H1 (cell line): ENCODE measurements at regions not wholly inside any gene's neighbourhood (a gene's known extent, or its start where the extent isn't known, plus 50 kb on each side); places are given as distances from the start of the nearest gene placed in this dataset.

Experiments used
- CTCF ChIA-PET: fragments of 300-600 bp; sonication (Branson Sonifier 250); formaldehyde crosslinking; loops from one replicate; lab custom pipeline; 2021; ENCODE audit not compliant: partially characterized antibody; lab: Charles Lee
- POLR2A ChIA-PET: fragments of 300-600 bp; sonication (Branson Sonifier 250); formaldehyde crosslinking; loops from one replicate; lab custom pipeline; 2021; ENCODE audit warnings: inconsistent platforms; ENCODE audit not compliant: partially characterized antibody; lab: Charles Lee
- DNase-seq, 2 experiments: peaks; one replicate each; pipeline versions ENCODE4 v3.0.0 to v3.0.0-alpha.2; 2010 to 2022; ENCODE audit warnings: low spot score in 2 of 2, low read depth in 1 of 2, mixed read lengths in 1 of 2
- FAIRE-seq: peaks from 2 replicates; lab custom pipeline; 2011; peaks lifted over from hg19 to GRCh38; lab: Jason Lieb, UNC
- H2AFZ ChIP-seq: 2 replicates; pipeline ENCODE4 v1.8.1; 2012; ENCODE audit warnings: low read length, inconsistent platforms
- H2AK5ac ChIP-seq: 2 replicates; pipeline ENCODE4 v1.6.1; 2013; ENCODE audit warnings: low read depth, low read length
- H2BK120ac ChIP-seq: replicated peaks from 2 replicates; pipeline ENCODE3; 2013; ENCODE audit warnings: low read depth, low read length, inconsistent platforms
- H2BK12ac ChIP-seq: 2 replicates; pipeline ENCODE4 v1.6.1; 2013; ENCODE audit warnings: low read depth, low read length
- H2BK15ac ChIP-seq: 2 replicates; pipeline ENCODE4 v1.6.1; 2013; ENCODE audit warnings: low read length
- H2BK20ac ChIP-seq: 2 replicates; pipeline ENCODE4 v1.6.1; 2013; ENCODE audit warnings: low read length
- H2BK5ac ChIP-seq: 2 replicates; pipeline ENCODE4 v1.6.1; 2013; ENCODE audit warnings: low read depth, low read length
- H3K14ac ChIP-seq: 2 replicates; pipeline ENCODE4 v1.6.1; 2013; ENCODE audit warnings: inconsistent platforms; ENCODE audit not compliant: insufficient read length
- H3K18ac ChIP-seq: 2 replicates; pipeline ENCODE4 v1.6.1; 2013; ENCODE audit warnings: low read length; ENCODE audit errors: extremely low read depth
- H3K23ac ChIP-seq: 2 replicates; pipeline ENCODE4 v1.6.1; 2013; ENCODE audit warnings: inconsistent platforms; ENCODE audit not compliant: insufficient read length
- H3K23me2 ChIP-seq: 2 replicates; pipeline ENCODE4 v1.6.1; 2013; ENCODE audit warnings: low read depth, low read length
- H3K27ac ChIP-seq: 2 replicates; pipeline ENCODE4 v1.6.1; 2011; ENCODE audit warnings: low read depth, low read length, inconsistent platforms
- H3K27me3 ChIP-seq, 4 experiments: replicated peaks in 1 of 4; 1 replicate in 1 of 4; 2 replicates in 3 of 4; pipeline versions ENCODE4 v1.6.1 to v1.8.1; 2011 to 2013; ENCODE audit warnings: low read length in 3 of 4, mild to moderate bottlenecking in 3 of 4, inconsistent platforms in 2 of 4, mixed read lengths in 2 of 4, moderate library complexity in 1 of 4; ENCODE audit not compliant: control insufficient read depth in 3 of 4, insufficient read depth in 3 of 4; ENCODE audit errors: extremely low read depth in 1 of 4
- H3K36me3 ChIP-seq, 4 experiments: 2 replicates each; pipeline versions ENCODE4 v1.6.1 to v1.8.1; 2011 to 2013; ENCODE audit warnings: mild to moderate bottlenecking in 4 of 4, low read length in 3 of 4, moderate library complexity in 2 of 4, control low read depth in 1 of 4, inconsistent platforms in 1 of 4; ENCODE audit not compliant: insufficient read depth in 4 of 4, control insufficient read depth in 2 of 4
- H3K4ac ChIP-seq: replicated peaks from 2 replicates; pipeline ENCODE3; 2013; ENCODE audit warnings: low read length, low read depth, mixed read lengths, inconsistent platforms; ENCODE audit not compliant: insufficient read length
- H3K4me1 ChIP-seq, 4 experiments: replicated peaks in 1 of 4; 1 replicate in 1 of 4; 2 replicates in 3 of 4; pipeline versions ENCODE4 v1.6.1 to v1.8.1; 2011 to 2013; ENCODE audit warnings: low read length in 3 of 4, inconsistent platforms in 2 of 4, mixed read lengths in 1 of 4; ENCODE audit not compliant: insufficient read depth in 4 of 4, control insufficient read depth in 3 of 4
- H3K4me2 ChIP-seq, 2 experiments: 2 replicates each; pipeline versions ENCODE4 v1.6.1 to v1.8.1; 2011 to 2013; ENCODE audit warnings: low read depth in 2 of 2, low read length in 2 of 2, control low read depth in 1 of 2, inconsistent platforms in 1 of 2, mild to moderate bottlenecking in 1 of 2; ENCODE audit not compliant: insufficient read depth in 1 of 2
- H3K4me3 ChIP-seq, 4 experiments: fragments of 200-600, 300-600 bp in 1 of 4; sonication (generic), shearing (Covaris generic), sonication (Bioruptor Twin) in 1 of 4; 2 replicates each; pipeline versions ENCODE4 v1.5.1 to v1.8.1; 2011 to 2016; ENCODE audit warnings: low read length in 4 of 4, low read depth in 3 of 4, control low read depth in 2 of 4, inconsistent platforms in 2 of 4, mild to moderate bottlenecking in 2 of 4, mixed read lengths in 1 of 4, moderate library complexity in 1 of 4; ENCODE audit not compliant: insufficient read depth in 2 of 4; ENCODE audit errors: extremely low read depth in 1 of 4
- H3K56ac ChIP-seq: replicated peaks from 2 replicates; pipeline ENCODE3; 2013; ENCODE audit warnings: low read depth, mild to moderate bottlenecking, mixed read lengths, low read length, inconsistent platforms; ENCODE audit not compliant: insufficient read length
- H3K79me1 ChIP-seq: 2 replicates; pipeline ENCODE4 v1.6.1; 2013; ENCODE audit warnings: low read depth, low read length, control low read depth
- H3K79me2 ChIP-seq, 2 experiments: 2 replicates each; pipeline versions ENCODE4 v1.6.1 to v1.8.1; 2012 to 2013; ENCODE audit warnings: low read length in 2 of 2, mild to moderate bottlenecking in 2 of 2, inconsistent platforms in 1 of 2; ENCODE audit not compliant: insufficient read depth in 2 of 2, control insufficient read depth in 1 of 2
- H3K9ac ChIP-seq, 4 experiments: replicated peaks in 1 of 4; 1 replicate in 1 of 4; 2 replicates in 3 of 4; pipeline versions ENCODE4 v1.6.1 to v1.8.1; 2011 to 2013; ENCODE audit warnings: low read depth in 3 of 4, low read length in 3 of 4, control low read depth in 2 of 4, mild to moderate bottlenecking in 2 of 4, moderate library complexity in 2 of 4, inconsistent platforms in 1 of 4; ENCODE audit errors: extremely low read depth in 1 of 4
- H3K9me3 ChIP-seq, 2 experiments: 2 replicates each; pipeline versions ENCODE4 v1.6.1 to v1.8.1; 2012 to 2013; ENCODE audit warnings: mild to moderate bottlenecking in 2 of 2, moderate library complexity in 2 of 2, control low read depth in 1 of 2, inconsistent platforms in 1 of 2, low read depth in 1 of 2, low read length in 1 of 2, mixed read lengths in 1 of 2; ENCODE audit not compliant: insufficient read depth in 2 of 2
- H4K20me1 ChIP-seq, 2 experiments: replicated peaks in 1 of 2; 2 replicates each; pipeline versions ENCODE3 to v1.8.1; 2011 to 2013; ENCODE audit warnings: inconsistent platforms in 2 of 2, low read length in 2 of 2, mild to moderate bottlenecking in 1 of 2; ENCODE audit not compliant: insufficient read depth in 2 of 2, control insufficient read depth in 1 of 2
- H4K5ac ChIP-seq: 2 replicates; pipeline ENCODE4 v1.6.1; 2013; ENCODE audit warnings: low read length, low read depth, mixed read lengths, inconsistent platforms; ENCODE audit not compliant: insufficient read length
- H4K8ac ChIP-seq: 2 replicates; pipeline ENCODE4 v1.8.0; 2013; ENCODE audit warnings: mild to moderate bottlenecking, moderate library complexity, low read length, inconsistent platforms; ENCODE audit not compliant: insufficient read depth; ENCODE audit errors: extremely low read depth
- H4K91ac ChIP-seq: replicated peaks from 2 replicates; pipeline ENCODE3; 2013; ENCODE audit warnings: low read length, mixed read lengths, inconsistent platforms; ENCODE audit not compliant: insufficient read length
- KDM1A ChIP-seq: fragments of 200-600, 300-600 bp; sonication (generic); IDR thresholded peaks from 2 replicates; pipeline ENCODE4 v1.7.1; 2016; ENCODE audit warnings: mild to moderate bottlenecking, low read length, borderline replicate concordance
- POLR2A ChIP-seq, 2 experiments: IDR thresholded peaks; 1 replicate in 1 of 2; 2 replicates in 1 of 2; pipeline ENCODE4 v1.6.1; 2011; ENCODE audit warnings: low read depth in 2 of 2, low read length in 2 of 2, mild to moderate bottlenecking in 2 of 2; ENCODE audit errors: control extremely low read depth in 1 of 2
- RXRA ChIP-seq: IDR thresholded peaks from 2 replicates; pipeline ENCODE4 v1.6.1; 2011; ENCODE audit warnings: low read depth, mild to moderate bottlenecking, low read length, moderate library complexity; ENCODE audit not compliant: insufficient read depth
- TAF7 ChIP-seq: optimal IDR thresholded peaks from 2 replicates; pipeline ENCODE3; 2011; ENCODE audit warnings: low read depth, mild to moderate bottlenecking, inconsistent platforms, low read length, moderate library complexity, borderline replicate concordance
- WGBS, 2 experiments: shearing (Covaris generic) in 1 of 2; methylation state at CpG; one replicate each; pipeline versions ENCODE4 v1.1.6 to v1.1.7; 2013 to 2015; ENCODE audit warnings: low lambda C conversion rate in 2 of 2, mixed read lengths in 2 of 2, inconsistent platforms in 1 of 2, low coverage in 1 of 2, missing lambda C conversion rate in 1 of 2; ENCODE audit not compliant: insufficient replicate concordance in 2 of 2, insufficient coverage in 1 of 2, insufficient read length in 1 of 2; ENCODE audit errors: extremely low coverage in 1 of 2, missing lambda C conversion rate in 1 of 2; 5-methylcytosine and 5-hydroxymethylcytosine counted together

- Histone ChIP-seq H3K4me2 (peak overlapping the region; percentile 20 to 31; a peak in 1 of 4 replicates), H2BK20ac (no peak overlapping the region), H4K5ac (no peak overlapping the region), H2BK5ac (no peak overlapping the region), H2BK120ac (no peak overlapping the region), H3K9ac (no peak overlapping the region), H3K23me2 (no peaks in the 10 kb centered on the region), H3K56ac (no peak overlapping the region), H3K4me3 (no peak overlapping the region), H4K8ac (no peak overlapping the region; the same call in 1 of the 2 replicates), H3K79me2 (no peaks in the 10 kb centered on the region), H4K20me1 (no peaks in the 10 kb centered on the region), H3K79me1 (no peaks in the 10 kb centered on the region), H2BK15ac (no peak overlapping the region), H2BK12ac (no peak overlapping the region), H2AK5ac (no peak overlapping the region), H3K4me1 (peaks cover 0 to 6% (median 5%) of the 10 kb centered on the region in 4 experiments; a peak in 4 of 7 replicates), H4K91ac (no peak overlapping the region), H3K23ac (no peak overlapping the region), H2AFZ (peak overlapping the region; percentile 86; the same call in 1 of the 2 replicates), H3K14ac (no peak overlapping the region), H3K27me3 (no peaks in the 10 kb centered on the region), H3K9me3 (no peaks in the 10 kb centered on the region), H3K27ac (no peak overlapping the region), H3K18ac (no peak overlapping the region; the same call in 1 of the 2 replicates), H3K36me3 (no peaks in the 10 kb centered on the region), H3K4ac (no peak overlapping the region)
- FAIRE-seq = no peak
- TF ChIP-seq TAF7 (peak; percentile 16), RXRA (no peak), KDM1A (no peak), POLR2A (IDR thresholded peaks at IDR 0.05; ENCODE audit: control extremely low read depth in 1 of 2, low read depth in 2 of 2, low read length in 2 of 2) (0 out of 3 replicates have a peak, but pooled peaks of 1 of the 2 experiments have one; percentile 22)
- DNase-seq = no peak
- WGBS, 2 experiments = 79% methylated on average over 12 of the region's 12 CpGs; no CpG with 5 or more reads in 1 of the 2 experiments
- POLR2A ChIA-PET = no interaction called here
- CTCF ChIA-PET = no interaction called here
These were observed 540.9 kb downstream of the TRIML1 start for GRCh38 chr4:188680004-188680666.
